Fibroblast of lung (primary cell): ENCODE measurements at regions not wholly inside any gene's neighbourhood (a gene's known extent, or its start where the extent isn't known, plus 50 kb on each side); places are given as distances from the start of the nearest gene placed in this dataset.

Experiments
- DNase-seq, 2 donors: peaks; one replicate each; pipeline versions ENCODE4 v3.0.0 to v3.0.0-alpha.2; 2010; ENCODE audit warnings: low read depth in 2 of 2
- H2AFZ ChIP-seq: 2 replicates; pipeline ENCODE4 v1.5.1; 2012; ENCODE audit warnings: low read length, control low read depth, inconsistent platforms
- H3K27ac ChIP-seq: 2 replicates; pipeline ENCODE4 v1.5.1; 2011; ENCODE audit warnings: low read length, control low read depth; ENCODE audit not compliant: insufficient read depth
- H3K27me3 ChIP-seq: 2 replicates; pipeline ENCODE4 v1.5.1; 2011; ENCODE audit warnings: mild to moderate bottlenecking, low read length; ENCODE audit not compliant: control insufficient read depth, insufficient read depth
- H3K36me3 ChIP-seq: 2 replicates; pipeline ENCODE4 v1.5.1; 2011; ENCODE audit warnings: low read length; ENCODE audit not compliant: control insufficient read depth, insufficient read depth
- H3K4me1 ChIP-seq: 2 replicates; pipeline ENCODE4 v1.5.1; 2011; ENCODE audit warnings: low read length; ENCODE audit not compliant: control insufficient read depth, insufficient read depth; ENCODE audit errors: extremely low read depth
- H3K4me2 ChIP-seq: 2 replicates; pipeline ENCODE4 v1.5.1; 2011; ENCODE audit warnings: low read length, control low read depth; ENCODE audit not compliant: insufficient read depth; ENCODE audit errors: extremely low read depth
- H3K4me3 ChIP-seq, 4 experiments: fragments of 200-600 bp in 1 of 4; sonication (generic) in 1 of 4; replicated peaks in 1 of 4; 2 replicates each; pipeline ENCODE4 v1.5.1; 2011 to 2016; ENCODE audit warnings: low read length in 4 of 4, low read depth in 3 of 4, mild to moderate bottlenecking in 3 of 4, control low read depth in 2 of 4, inconsistent platforms in 1 of 4, mixed read lengths in 1 of 4; ENCODE audit not compliant: insufficient read depth in 1 of 4; ENCODE audit errors: control extremely low read depth in 1 of 4
- H3K79me2 ChIP-seq: 2 replicates; pipeline ENCODE4 v1.5.1; 2012; ENCODE audit warnings: mild to moderate bottlenecking, low read length, inconsistent platforms; ENCODE audit not compliant: control insufficient read depth, insufficient read depth
- H3K9ac ChIP-seq: 2 replicates; pipeline ENCODE4 v1.5.1; 2011; ENCODE audit warnings: mild to moderate bottlenecking, low read length, control low read depth; ENCODE audit not compliant: insufficient read depth
- H3K9me3 ChIP-seq: 2 replicates; pipeline ENCODE4 v1.5.1; 2012; ENCODE audit warnings: low read depth, low read length; ENCODE audit not compliant: control insufficient read depth, insufficient read depth
- H4K20me1 ChIP-seq: 2 replicates; pipeline ENCODE4 v1.5.1; 2011; ENCODE audit warnings: low read length; ENCODE audit not compliant: control insufficient read depth, insufficient read depth; ENCODE audit errors: extremely low read depth
- CTCF ChIP-seq, 2 donors: IDR thresholded peaks in 1 of 2; conservative IDR thresholded peaks in 1 of 2; 1 replicate in 1 of 2; 2 replicates in 1 of 2; pipeline ENCODE4 v1.5.1; 2011 to 2012; ENCODE audit warnings: low read length in 2 of 2, control low read depth in 1 of 2, inconsistent platforms in 1 of 2, low read depth in 1 of 2, mild to moderate bottlenecking in 1 of 2
- EZH2 ChIP-seq: IDR thresholded peaks from 2 replicates; pipeline ENCODE4 v1.5.1; 2012; ENCODE audit warnings: low read length, control low read depth, mild to moderate bottlenecking; ENCODE audit errors: missing control alignments

GRCh38 chr1:234779160-234779538, 169.2 kb upstream of the IRF2BP2 start:
- H4K20me1 ChIP-seq: no peaks in the 10 kb centered on the region
- no peaks in the 10 kb centered on the region for H3K4me1 ChIP-seq
- H2AFZ ChIP-seq: no peak overlapping the region
- no peak overlapping the region for H3K27ac ChIP-seq
- H3K79me2 ChIP-seq: no peaks in the 10 kb centered on the region
- H3K9me3 ChIP-seq: no peaks in the 10 kb centered on the region
- no peak for TF ChIP-seq EZH2
- TF ChIP-seq CTCF (conservative IDR thresholded peaks at IDR 0.05 in 1 of 2, IDR thresholded peaks at IDR 0.05 in 1 of 2; ENCODE audit: low read depth in 1 of 2, low read length in 2 of 2): no peak
- H3K36me3 ChIP-seq: no peaks in the 10 kb centered on the region
- no peak for DNase-seq
- H3K27me3 ChIP-seq: peaks cover 5% of the 10 kb centered on the region
- H3K4me3 ChIP-seq: no peak overlapping the region
- H3K4me2 ChIP-seq: no peak overlapping the region
- no peak overlapping the region for H3K9ac ChIP-seq

- DNase-seq: no peak
- Histone ChIP-seq H3K4me1 (no peaks in the 10 kb centered on the region), H3K4me3 (no peak overlapping the region), H3K27ac (no peak overlapping the region), H3K27me3 (peaks cover 5% of the 10 kb centered on the region), H2AFZ (no peak overlapping the region), H4K20me1 (no peaks in the 10 kb centered on the region), H3K9me3 (no peaks in the 10 kb centered on the region), H3K36me3 (no peaks in the 10 kb centered on the region), H3K4me2 (no peak overlapping the region), H3K9ac (no peak overlapping the region), H3K79me2 (no peaks in the 10 kb centered on the region)
- TF ChIP-seq CTCF (conservative IDR thresholded peaks at IDR 0.05 in 1 of 2, IDR thresholded peaks at IDR 0.05 in 1 of 2; ENCODE audit: low read depth in 1 of 2, low read length in 2 of 2): no peak
- TF ChIP-seq EZH2: no peak
These were observed 168.5 kb upstream of the IRF2BP2 start for GRCh38 chr1:234778221-234779159.

GRCh38 chr1:234777856-234778220, 167.9 kb upstream of the IRF2BP2 start:
- TF ChIP-seq EZH2: no peak
- TF ChIP-seq CTCF (conservative IDR thresholded peaks at IDR 0.05 in 1 of 2, IDR thresholded peaks at IDR 0.05 in 1 of 2; ENCODE audit: low read depth in 1 of 2, low read length in 2 of 2): no peak
- H3K79me2 ChIP-seq: no peaks in the 10 kb centered on the region
- no peak for DNase-seq
- H4K20me1 ChIP-seq: no peaks in the 10 kb centered on the region
- H3K27me3 ChIP-seq: peaks cover 5% of the 10 kb centered on the region
- no peak overlapping the region for H3K9ac ChIP-seq
- H3K4me1 ChIP-seq: no peaks in the 10 kb centered on the region
- H2AFZ ChIP-seq: no peak overlapping the region
- no peak overlapping the region for H3K27ac ChIP-seq
- H3K4me3 ChIP-seq: no peak overlapping the region
- no peak overlapping the region for H3K4me2 ChIP-seq
- no peaks in the 10 kb centered on the region for H3K9me3 ChIP-seq
- no peaks in the 10 kb centered on the region for H3K36me3 ChIP-seq
